SK-N-SH (cell line): ENCODE measurements at regions not wholly inside any gene's neighbourhood (a gene's known extent, or its start where the extent isn't known, plus 50 kb on each side); places are given as distances from the start of the nearest gene placed in this dataset.

Source experiments
- EP300 ChIP-seq, 2 experiments: IDR thresholded peaks; 2 replicates each; pipeline versions ENCODE4 v1.4.0 to v1.6.1; 2012; ENCODE audit warnings: borderline replicate concordance in 1 of 2, low read depth in 1 of 2, low read length in 1 of 2
- FOSL2 ChIP-seq: IDR thresholded peaks from 2 replicates; pipeline ENCODE4 v1.4.0; 2012; ENCODE audit warnings: low read depth, mild to moderate bottlenecking, moderate library complexity, borderline replicate concordance
- FOXM1 ChIP-seq: IDR thresholded peaks from 2 replicates; pipeline ENCODE4 v1.4.0; 2012; ENCODE audit warnings: low read depth, mild to moderate bottlenecking
- MXI1 ChIP-seq: IDR thresholded peaks from 2 replicates; pipeline ENCODE4 v1.6.1; 2012; ENCODE audit warnings: mild to moderate bottlenecking, low read depth, low read length, improper control_type of control experiment
- POLR2AphosphoS5 ChIP-seq: IDR thresholded peaks from 2 replicates; pipeline ENCODE4 v1.6.1; 2012; ENCODE audit warnings: low read depth, low read length
- RAD21 ChIP-seq: IDR thresholded peaks from 2 replicates; pipeline ENCODE4 v1.6.1; 2012; ENCODE audit warnings: mild to moderate bottlenecking, low read length
- RCOR1 ChIP-seq: fragments of 150-350 bp; IDR thresholded peaks from 2 replicates; pipeline ENCODE4 v1.6.1; 2017; ENCODE audit warnings: antibody characterized with exemption, low read length
- SIN3A ChIP-seq: IDR thresholded peaks from 2 replicates; pipeline ENCODE4 v1.6.1; 2012; ENCODE audit warnings: low read depth, mild to moderate bottlenecking, low read length, moderate library complexity, borderline replicate concordance
- TF ChIP-seq, protein P1 (sequence below): fragments of 200-600 bp; sonication (generic); IDR thresholded peaks from 2 replicates; pipeline ENCODE4 v1.6.1; 2017; ENCODE audit warnings: antibody characterized with exemption, mild to moderate bottlenecking, moderate library complexity
- TF ChIP-seq, protein P2 (sequence below): IDR thresholded peaks from 2 replicates; pipeline ENCODE4 v1.4.0; 2012; ENCODE audit warnings: low read depth

DNA sequence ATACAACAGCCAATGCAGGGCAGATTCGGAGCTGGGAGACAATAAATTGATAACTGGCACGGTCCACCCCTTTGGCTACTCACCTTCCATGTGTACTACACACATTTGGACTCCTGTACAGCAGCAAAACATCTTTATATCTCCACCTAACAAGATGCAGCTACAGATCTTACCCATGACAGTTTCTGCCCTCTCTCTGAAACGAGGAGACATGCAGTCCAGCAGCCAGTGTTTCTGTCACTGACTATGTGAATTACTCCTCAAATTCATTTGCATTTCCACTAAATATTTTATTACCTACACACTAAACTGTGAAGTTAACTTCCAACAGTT, 58.7 kb upstream of the BEGAIN start:
- TF ChIP-seq, protein P1, sequence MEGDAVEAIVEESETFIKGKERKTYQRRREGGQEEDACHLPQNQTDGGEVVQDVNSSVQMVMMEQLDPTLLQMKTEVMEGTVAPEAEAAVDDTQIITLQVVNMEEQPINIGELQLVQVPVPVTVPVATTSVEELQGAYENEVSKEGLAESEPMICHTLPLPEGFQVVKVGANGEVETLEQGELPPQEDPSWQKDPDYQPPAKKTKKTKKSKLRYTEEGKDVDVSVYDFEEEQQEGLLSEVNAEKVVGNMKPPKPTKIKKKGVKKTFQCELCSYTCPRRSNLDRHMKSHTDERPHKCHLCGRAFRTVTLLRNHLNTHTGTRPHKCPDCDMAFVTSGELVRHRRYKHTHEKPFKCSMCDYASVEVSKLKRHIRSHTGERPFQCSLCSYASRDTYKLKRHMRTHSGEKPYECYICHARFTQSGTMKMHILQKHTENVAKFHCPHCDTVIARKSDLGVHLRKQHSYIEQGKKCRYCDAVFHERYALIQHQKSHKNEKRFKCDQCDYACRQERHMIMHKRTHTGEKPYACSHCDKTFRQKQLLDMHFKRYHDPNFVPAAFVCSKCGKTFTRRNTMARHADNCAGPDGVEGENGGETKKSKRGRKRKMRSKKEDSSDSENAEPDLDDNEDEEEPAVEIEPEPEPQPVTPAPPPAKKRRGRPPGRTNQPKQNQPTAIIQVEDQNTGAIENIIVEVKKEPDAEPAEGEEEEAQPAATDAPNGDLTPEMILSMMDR, result no peak
- TF ChIP-seq SIN3A (no peak), RAD21 (no peak), MXI1 (no peak), FOSL2 (no peak), FOXM1 (no peak), EP300 (IDR thresholded peaks at IDR 0.05; ENCODE audit: borderline replicate concordance in 1 of 2, low read depth in 1 of 2, low read length in 1 of 2) (no peak), POLR2AphosphoS5 (no peak), RCOR1 (no peak)
- TF ChIP-seq, protein P2, sequence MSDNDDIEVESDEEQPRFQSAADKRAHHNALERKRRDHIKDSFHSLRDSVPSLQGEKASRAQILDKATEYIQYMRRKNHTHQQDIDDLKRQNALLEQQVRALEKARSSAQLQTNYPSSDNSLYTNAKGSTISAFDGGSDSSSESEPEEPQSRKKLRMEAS, result no peak
